Astrocyte (in vitro differentiated cells and primary cell): ENCODE measurements at regions not wholly inside any gene's neighbourhood (a gene's known extent, or its start where the extent isn't known, plus 50 kb on each side); places are given as distances from the start of the nearest gene placed in this dataset.

ENCODE experiments used
- EZH2 ChIP-seq: IDR thresholded peaks from 2 replicates; pipeline ENCODE4 v1.6.1; 2012; ENCODE audit warnings: mild to moderate bottlenecking, low read length, inconsistent platforms; ENCODE audit not compliant: insufficient read depth
- TF ChIP-seq, protein P1 (sequence below): IDR thresholded peaks from 2 replicates; pipeline ENCODE4 v1.5.1; 2011; ENCODE audit warnings: low read depth, mild to moderate bottlenecking, inconsistent platforms, low read length, moderate library complexity; ENCODE audit not compliant: insufficient read depth

- TF ChIP-seq, protein P1, sequence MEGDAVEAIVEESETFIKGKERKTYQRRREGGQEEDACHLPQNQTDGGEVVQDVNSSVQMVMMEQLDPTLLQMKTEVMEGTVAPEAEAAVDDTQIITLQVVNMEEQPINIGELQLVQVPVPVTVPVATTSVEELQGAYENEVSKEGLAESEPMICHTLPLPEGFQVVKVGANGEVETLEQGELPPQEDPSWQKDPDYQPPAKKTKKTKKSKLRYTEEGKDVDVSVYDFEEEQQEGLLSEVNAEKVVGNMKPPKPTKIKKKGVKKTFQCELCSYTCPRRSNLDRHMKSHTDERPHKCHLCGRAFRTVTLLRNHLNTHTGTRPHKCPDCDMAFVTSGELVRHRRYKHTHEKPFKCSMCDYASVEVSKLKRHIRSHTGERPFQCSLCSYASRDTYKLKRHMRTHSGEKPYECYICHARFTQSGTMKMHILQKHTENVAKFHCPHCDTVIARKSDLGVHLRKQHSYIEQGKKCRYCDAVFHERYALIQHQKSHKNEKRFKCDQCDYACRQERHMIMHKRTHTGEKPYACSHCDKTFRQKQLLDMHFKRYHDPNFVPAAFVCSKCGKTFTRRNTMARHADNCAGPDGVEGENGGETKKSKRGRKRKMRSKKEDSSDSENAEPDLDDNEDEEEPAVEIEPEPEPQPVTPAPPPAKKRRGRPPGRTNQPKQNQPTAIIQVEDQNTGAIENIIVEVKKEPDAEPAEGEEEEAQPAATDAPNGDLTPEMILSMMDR, result no peak
- TF ChIP-seq EZH2, result no peak
Observed at GRCh38 chr9:81851340-81851739, 76.9 kb upstream of the SPATA31D4 start.
